Skin epidermis (tissue), 12 donors: ENCODE measurements at regions not wholly inside any gene's neighbourhood (a gene's known extent, or its start where the extent isn't known, plus 50 kb on each side); places are given as distances from the start of the nearest gene placed in this dataset.
A peak's percentile ranks its signal among the peaks of the same experiment; 100 is the strongest.
"Not testable (repeated sequence)": the region's sequence is repeated elsewhere in the genome, so short reads cannot be mapped to it uniquely, and the experiment has no call there.

ENCODE experiments used
- H3K27ac ChIP-seq, 21 experiments: fragments of 200-600 bp; sonication (generic) in 11 of 21; one replicate each; pipeline ENCODE4 v1.5.0; 2020; ENCODE audit warnings: mild to moderate bottlenecking in 3 of 21, inconsistent platforms in 2 of 21, moderate library complexity in 2 of 21
- H3K4me3 ChIP-seq, 7 experiments: fragments of 200-600 bp; sonication (generic) in 2 of 7; one replicate each; pipeline ENCODE4 v1.5.0; 2020; ENCODE audit warnings: inconsistent platforms in 2 of 7, mild to moderate bottlenecking in 2 of 7, moderate library complexity in 1 of 7

GRCh38 chr5:126150319-126150718 is 272.9 kb upstream of the GRAMD2B start:
- not testable (repeated sequence) for H3K27ac ChIP-seq, H3K4me3 ChIP-seq

GRCh38 chr5:126155298-126155697 is 267.9 kb upstream of the GRAMD2B start:
- H3K4me3 ChIP-seq, H3K27ac ChIP-seq: not testable (repeated sequence)

GRCh38 chr5:126166368-126166767 is 256.8 kb upstream of the GRAMD2B start:
- no peak overlapping the region for H3K4me3 ChIP-seq
- no peak overlapping the region for H3K27ac ChIP-seq

- Histone ChIP-seq H3K27ac (no peak overlapping the region), H3K4me3 (no peak overlapping the region)
Observed at GRCh38 chr5:126168785-126169184, 254.4 kb upstream of the GRAMD2B start.

- Histone ChIP-seq H3K4me3 (no peak overlapping the region), H3K27ac (no peak overlapping the region)
Observed at GRCh38 chr5:126171916-126172315, 251.3 kb upstream of the GRAMD2B start.

- H3K4me3 ChIP-seq: no peak overlapping the region
- H3K27ac ChIP-seq: no peak overlapping the region
Observed at GRCh38 chr5:126172812-126173211, 250.4 kb upstream of the GRAMD2B start.

GRCh38 chr5:126178521-126178920 is 244.7 kb upstream of the GRAMD2B start:
- Histone ChIP-seq H3K4me3 (no peak overlapping the region), H3K27ac (no peak overlapping the region)

- Histone ChIP-seq H3K4me3 (no peak overlapping the region), H3K27ac (no peak overlapping the region)
Observed at GRCh38 chr5:126182971-126183695, 240.1 kb upstream of the GRAMD2B start.

GRCh38 chr5:126184474-126184873 is 238.7 kb upstream of the GRAMD2B start:
- Histone ChIP-seq H3K4me3 (no peak overlapping the region), H3K27ac (no peak overlapping the region)

- Histone ChIP-seq H3K4me3 (no peak overlapping the region), H3K27ac (no peak overlapping the region)
Observed at GRCh38 chr5:126186210-126186609, 237.0 kb upstream of the GRAMD2B start.

- Histone ChIP-seq H3K4me3 (no peak overlapping the region), H3K27ac (no peak overlapping the region)
Observed at GRCh38 chr5:126188804-126189203, 234.4 kb upstream of the GRAMD2B start.

- Histone ChIP-seq H3K27ac (no peak overlapping the region), H3K4me3 (no peak overlapping the region)
Observed at GRCh38 chr5:126189231-126189630, 234.0 kb upstream of the GRAMD2B start.

GRCh38 chr5:126189862-126190261 is 233.3 kb upstream of the GRAMD2B start:
- H3K27ac ChIP-seq: no peak overlapping the region

GRCh38 chr5:126192226-126192625 is 231.0 kb upstream of the GRAMD2B start:
- H3K4me3 ChIP-seq: no peak overlapping the region
- H3K27ac ChIP-seq: no peak overlapping the region

More at GRCh38 chr5:126189862-126190261, 233.3 kb upstream of the GRAMD2B start:
- H3K4me3 ChIP-seq: no peak overlapping the region

- peak overlapping the region in 1 of 21 experiments; percentile 6 for H3K27ac ChIP-seq
- no peak overlapping the region for H3K4me3 ChIP-seq
Observed at GRCh38 chr5:126195410-126196100, 227.7 kb upstream of the GRAMD2B start.

GRCh38 chr5:126198531-126198930 is 224.7 kb upstream of the GRAMD2B start:
- no peak overlapping the region for H3K4me3 ChIP-seq
- H3K27ac ChIP-seq: no peak overlapping the region

- no peak overlapping the region for H3K27ac ChIP-seq
- no peak overlapping the region for H3K4me3 ChIP-seq
Observed at GRCh38 chr5:126199467-126199866, 223.7 kb upstream of the GRAMD2B start.

GRCh38 chr5:126208691-126209090 is 214.5 kb upstream of the GRAMD2B start:
- no peak overlapping the region for H3K4me3 ChIP-seq

GRCh38 chr5:126210955-126211354 is 212.3 kb upstream of the GRAMD2B start:
- Histone ChIP-seq H3K27ac (no peak overlapping the region), H3K4me3 (no peak overlapping the region)

More at GRCh38 chr5:126208691-126209090, 214.5 kb upstream of the GRAMD2B start:
- H3K27ac ChIP-seq: no peak overlapping the region

GRCh38 chr5:126219616-126220015 is 203.6 kb upstream of the GRAMD2B start:
- no peak overlapping the region for H3K27ac ChIP-seq

GRCh38 chr5:126220725-126221124 is 202.5 kb upstream of the GRAMD2B start:
- H3K4me3 ChIP-seq: no peak overlapping the region

More at GRCh38 chr5:126219616-126220015, 203.6 kb upstream of the GRAMD2B start:
- no peak overlapping the region for H3K4me3 ChIP-seq

More at GRCh38 chr5:126220725-126221124, 202.5 kb upstream of the GRAMD2B start:
- H3K27ac ChIP-seq: no peak overlapping the region
